Middle frontal gyrus (tissue), 1 donor: ENCODE measurements at regions not wholly inside any gene's neighbourhood (a gene's known extent, or its start where the extent isn't known, plus 50 kb on each side); places are given as distances from the start of the nearest gene placed in this dataset.
"Not testable (repeated sequence)": the region's sequence is repeated elsewhere in the genome, so short reads cannot be mapped to it uniquely, and the experiment has no call there.

Experiments
- DNase-seq: peaks from one replicate; pipeline ENCODE4 v3.0.0-alpha.2; 2015; ENCODE audit warnings: low spot score; ENCODE audit errors: extremely low spot score

DNA sequence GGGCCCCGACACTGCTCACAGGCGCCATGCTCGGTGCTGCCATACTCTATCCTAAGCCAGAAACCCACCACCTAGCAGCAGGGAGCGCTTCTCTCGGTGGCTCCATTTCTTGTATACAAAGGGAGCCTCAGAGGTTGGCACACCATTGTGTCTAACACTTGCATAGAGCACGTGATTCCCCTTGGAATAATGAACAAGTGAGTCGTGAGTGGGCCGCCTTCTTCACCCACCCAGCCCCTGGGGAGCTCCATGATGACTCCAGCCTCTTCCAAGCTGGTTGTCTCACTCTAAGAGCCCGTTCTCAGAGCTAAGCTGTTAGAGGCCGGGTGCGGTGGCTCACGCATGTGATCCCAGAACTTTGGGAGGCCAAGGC lies 82.3 kb upstream of the ZNF469 start:
- no peak for DNase-seq

DNA sequence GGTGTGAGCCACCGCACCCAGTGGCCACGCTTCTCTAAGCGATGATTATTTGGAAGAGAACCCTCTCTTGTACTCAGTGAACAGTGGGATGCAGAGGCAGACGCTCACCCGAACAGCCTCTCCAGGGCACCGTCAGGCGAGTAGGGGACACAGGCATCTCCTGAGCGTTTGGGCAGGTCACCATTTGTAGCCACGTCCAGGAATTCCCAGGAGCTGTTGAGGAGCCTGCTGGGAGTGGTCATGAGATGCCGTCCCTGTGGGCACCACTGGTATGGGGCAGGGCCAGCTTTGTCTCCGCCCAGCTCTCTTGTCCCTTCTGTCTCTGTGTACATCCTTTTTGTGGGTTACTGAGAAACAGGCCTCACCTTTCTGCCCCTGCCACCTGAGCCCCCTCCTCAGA lies 81.3 kb upstream of the ZNF469 start:
- DNase-seq: no peak

DNA sequence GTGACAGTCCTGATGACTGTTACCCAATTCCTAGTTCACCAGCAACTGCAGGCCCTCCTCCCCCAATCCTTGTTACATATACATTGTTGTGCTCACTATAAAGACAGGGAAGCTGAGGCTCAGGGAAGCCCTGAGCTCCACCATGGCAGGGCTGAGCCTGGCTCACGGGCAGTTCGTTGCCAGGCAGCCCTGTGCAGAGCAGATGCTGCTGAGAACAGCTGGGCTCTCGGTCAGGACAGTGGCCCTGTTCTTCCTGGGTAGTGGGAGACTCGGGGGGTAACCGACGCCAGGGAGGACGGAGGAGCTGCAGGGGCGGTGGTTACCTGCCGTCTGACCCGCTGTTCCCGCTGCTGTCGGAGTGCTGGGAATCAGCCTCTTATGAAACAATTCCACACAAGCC lies 80.9 kb upstream of the ZNF469 start:
- no peak for DNase-seq

DNA sequence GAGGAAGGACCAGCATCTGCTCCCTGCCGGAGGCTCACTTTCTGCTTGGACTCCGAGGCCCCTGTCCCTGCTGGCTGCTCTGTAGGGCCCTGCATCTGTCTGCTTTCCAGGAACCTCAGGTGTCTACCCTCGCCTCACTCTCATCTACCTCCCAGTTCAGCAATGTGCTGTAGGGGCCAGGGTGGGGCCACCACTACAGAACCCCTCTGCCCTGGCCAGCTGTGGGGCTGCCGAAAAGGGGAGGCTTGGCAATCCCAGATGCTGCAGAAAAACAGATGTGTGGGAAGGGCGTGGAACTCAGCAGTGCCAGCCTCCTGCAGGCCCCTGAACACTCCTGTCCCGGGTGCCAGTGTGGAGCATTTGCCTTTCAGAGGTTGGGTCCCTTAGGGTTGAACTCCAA lies 80.1 kb upstream of the ZNF469 start:
- no peak for DNase-seq

DNA sequence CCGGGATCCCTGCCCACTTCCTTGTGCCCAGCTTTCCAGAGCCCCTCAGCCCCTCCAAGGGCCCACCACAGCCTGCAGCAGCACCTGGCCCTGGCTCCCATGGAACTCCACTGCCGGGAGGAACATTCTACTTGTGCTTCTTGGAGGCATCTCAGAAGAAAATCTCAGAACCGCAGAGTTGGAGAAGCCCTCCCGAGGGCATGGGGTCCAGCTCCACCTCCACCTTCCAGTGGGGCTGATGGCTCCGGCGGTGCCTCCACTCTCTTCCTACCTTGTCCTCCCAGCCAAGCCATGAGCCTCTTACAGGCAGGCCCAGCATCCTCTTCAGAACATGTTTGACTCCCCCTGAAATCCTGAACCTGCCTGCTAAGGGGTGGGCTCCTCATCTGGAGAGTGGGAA lies 79.4 kb upstream of the ZNF469 start:
- DNase-seq: no peak

DNA sequence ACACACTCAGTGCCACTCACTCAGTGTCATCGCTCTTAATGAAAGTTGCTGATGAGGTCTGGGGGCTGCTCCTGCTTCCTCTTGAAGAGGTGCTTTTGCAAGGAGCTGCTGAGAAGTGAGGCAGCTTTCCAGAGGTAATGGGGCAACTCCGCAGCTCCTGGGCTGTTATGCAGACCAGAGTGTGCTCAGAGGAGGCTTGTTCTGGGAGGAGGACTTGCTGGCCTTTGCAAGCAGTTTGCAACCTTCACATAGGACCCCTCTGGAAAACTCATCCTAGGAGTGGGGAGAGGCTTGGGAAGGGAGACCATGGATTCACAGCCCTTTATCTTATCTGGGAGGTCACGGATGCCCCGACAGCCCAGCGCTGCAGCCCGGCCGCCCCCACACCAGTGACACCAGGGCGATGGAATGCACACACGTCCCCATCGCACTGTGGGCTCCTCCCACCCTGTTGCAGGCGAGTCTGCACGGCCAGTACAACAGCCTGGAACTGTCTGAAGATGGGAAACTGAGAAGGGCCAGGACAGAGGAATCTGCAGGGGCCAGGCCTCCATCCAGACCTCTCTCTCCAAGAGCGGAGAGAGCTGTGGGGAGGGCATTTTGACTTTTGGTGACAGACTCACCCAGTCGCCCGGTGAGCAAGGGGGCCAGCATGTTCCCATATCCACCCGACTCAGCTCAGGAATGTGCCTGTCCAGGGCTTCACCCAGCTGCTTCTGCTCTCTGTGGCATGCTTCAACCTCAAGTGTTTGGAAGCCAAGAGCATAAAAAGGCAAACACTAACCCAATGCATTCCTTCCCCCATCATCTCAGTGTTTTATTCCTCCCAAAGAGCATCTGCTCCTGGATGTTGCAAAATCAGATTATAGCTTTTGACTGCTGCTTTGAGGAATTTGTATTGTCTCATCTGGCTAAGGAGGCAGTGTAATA lies 78.6 kb upstream of the ZNF469 start:
- no peak for DNase-seq

DNA sequence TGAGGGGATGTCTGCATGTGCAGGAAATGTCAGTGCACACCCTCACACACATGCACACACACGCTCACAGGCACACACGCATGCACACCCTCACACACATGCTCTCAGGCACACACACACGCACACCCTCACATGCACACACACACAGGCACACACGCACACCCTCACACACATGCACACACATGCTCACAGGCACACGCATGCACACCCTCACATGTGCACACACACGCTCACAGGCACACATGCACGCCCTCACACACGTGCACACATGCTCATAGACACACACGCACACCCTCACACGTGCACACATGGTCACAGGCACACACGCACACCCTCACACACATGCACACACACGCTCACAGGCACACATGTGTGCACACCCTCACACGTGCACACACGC lies 77.6 kb upstream of the ZNF469 start:
- DNase-seq: no peak

DNA sequence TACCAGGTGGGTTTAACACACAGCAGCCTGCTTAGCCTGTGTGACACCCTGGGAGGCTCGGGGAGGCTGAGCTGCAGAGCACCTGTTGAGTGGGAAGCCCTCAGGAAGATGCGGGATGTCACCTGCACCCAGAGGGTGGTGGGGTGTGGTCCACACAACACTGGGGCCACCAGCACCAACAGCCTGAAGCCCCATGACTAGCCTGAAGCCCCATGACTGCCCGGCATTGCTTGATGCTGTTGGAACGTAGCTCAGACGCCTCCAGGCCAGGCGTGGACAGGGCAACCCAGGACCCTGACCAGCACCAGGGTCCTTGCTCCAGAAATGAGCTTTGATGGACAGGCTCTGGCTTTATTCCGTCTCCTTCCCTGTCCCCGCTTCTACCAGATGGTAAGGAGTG lies 76.3 kb upstream of the ZNF469 start:
- DNase-seq: no peak

DNA sequence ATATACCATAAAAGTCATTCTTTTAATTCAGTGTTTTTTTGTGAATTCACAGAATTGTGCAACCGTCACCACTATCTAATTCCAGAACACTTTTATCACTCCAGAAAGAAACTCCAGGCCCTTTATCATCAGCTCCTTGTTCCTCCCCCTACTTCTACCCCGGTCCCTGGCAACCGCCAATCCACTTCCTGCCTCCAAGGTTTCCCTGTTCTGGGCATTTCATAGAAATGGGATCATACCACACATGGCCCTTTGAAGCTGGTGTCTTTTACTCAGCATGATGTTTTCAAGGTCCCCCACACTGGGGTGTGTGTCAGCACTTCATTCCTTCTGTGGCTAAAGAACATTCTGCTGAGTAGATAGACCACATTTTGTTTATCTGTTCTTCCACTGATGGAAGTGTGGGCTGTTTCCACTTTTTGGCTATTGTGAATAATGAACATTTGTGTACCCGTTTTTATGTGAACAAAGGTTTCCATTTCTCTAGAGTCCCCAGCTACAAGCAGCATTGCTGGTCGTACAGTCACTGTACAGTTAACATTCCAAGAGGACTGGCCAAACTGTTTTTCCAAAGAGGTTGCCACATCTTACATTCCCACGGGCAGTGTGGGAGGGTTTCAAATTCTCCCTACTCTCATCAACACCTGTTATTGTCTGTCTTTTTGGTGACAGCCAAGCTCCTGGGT lies 75.8 kb upstream of the ZNF469 start:
- DNase-seq: no peak

DNA sequence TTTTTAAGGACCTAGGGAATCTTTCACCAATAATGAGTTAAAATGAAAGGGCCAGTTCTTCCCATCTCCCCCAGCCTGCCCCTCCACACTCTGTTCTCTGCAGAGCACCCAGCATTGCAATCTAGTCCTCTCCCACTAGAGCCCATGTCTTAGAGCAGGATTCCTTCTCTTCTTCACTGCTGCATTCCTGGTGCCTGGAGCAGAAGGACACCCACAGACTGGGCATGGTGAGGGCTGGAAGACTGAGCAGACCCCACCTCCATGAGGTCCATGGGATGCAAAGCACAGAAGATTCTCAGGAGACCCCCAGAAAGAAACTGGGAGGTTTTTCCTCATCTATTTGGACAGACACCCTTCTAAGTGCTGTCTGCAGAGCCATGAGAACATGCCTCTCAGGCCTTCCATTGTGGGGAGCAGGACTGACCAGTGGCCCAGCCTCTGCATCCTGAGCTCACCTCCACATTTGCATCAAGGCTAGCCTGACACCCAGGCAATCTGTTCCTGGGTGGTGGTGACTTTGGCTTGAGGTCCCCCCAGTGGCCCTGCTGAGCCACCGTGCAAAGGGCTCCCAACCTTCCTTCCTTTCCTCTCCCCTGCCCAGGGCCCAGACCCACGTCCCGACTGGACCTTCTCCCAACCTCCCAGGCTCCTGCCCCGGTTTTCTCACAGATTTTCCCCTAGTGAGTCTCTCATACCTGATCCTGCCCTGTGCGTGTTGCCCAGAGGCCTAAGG lies 74.2 kb upstream of the ZNF469 start:
- DNase-seq: no peak

DNA sequence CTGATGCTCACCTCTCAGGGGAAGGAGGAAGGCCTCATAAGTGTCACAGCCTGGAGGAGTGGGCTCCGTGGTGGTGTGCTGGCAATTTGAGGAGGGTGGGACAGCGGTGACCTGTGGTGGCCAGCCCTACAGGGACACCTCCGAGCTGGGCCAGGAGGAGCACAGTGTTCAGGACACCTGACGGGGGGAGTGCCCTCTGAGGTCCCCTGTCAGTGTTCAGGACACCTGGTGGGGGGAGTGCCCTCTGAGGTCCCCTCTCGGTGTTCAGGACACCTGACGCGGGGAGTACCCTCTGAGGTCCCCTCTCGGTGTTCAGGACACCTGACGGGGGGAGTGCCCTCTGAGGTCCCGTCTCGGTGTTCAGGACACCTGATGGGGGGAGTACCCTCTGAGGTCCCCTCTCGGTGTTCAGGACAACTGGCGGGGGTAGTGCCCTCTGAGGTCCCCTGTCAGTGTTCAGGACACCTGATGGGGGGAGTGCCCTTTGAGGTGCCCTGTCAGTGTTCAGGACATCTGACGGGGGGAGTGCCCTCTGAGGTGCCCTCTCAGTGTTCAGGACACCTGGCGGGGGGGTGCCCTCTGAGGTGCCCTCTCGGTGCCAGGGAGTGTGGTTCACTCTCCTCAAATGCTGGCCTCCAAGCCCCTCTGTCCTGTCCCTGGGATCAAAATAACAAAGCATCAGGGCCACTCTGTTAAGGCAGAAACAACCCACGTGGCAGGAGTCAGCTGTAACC lies 73.4 kb upstream of the ZNF469 start:
- no peak for DNase-seq

DNA sequence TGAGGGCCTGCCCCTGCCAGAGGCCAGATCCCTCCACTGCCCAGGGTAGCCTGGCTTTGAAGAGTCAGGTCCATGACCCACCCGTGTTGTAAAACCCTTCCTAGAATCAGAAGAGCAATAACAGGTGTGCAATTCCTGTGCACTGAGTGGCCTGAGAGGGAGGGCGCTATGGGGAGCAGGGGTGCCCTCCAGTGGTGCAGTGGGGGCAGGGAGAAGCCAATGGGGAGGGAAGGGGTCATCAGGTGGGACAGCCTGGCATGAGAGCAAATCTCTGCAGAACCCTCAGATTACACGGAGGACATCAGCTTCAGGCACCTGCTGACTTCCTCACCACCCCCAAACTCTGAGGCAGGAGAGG lies 72.9 kb upstream of the ZNF469 start:
- DNase-seq: no peak

DNA sequence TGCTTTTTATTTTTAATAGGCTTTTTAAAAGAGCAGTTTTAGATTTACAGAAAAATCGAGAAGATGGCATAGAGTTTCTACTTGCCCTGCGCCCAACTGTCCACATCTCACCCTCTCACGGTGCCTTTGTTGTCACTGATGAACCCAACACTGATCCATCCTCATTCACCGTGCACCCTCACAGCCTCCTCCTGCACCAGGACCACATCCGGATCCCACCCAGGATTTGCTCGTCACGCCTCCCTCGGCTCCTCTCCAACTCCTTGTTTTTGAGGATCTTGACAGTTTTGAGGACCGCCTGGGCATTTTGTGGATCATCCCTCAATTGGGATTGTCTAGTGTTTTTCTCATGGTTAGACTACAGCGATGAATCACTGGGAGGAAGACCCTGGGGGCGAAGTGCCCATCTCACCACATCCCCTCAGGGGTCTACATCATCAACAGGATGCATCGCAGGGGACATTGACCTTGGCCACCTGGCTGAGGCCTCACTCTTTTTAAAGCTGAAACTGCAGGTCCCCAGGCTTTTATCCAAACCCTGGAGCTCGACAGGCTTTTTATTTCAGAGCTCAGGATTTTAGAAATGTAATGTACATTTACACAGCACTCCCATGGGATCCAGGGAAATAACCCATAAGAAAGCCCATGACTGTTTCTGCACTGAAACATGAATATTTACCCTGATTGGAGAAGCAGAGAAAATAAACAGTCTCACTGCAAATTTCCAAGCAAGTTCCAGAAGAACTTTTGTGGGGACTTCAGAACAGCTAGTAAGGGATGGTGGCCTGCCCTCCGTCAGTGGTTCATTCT lies 71.8 kb upstream of the ZNF469 start:
- no peak for DNase-seq

DNA sequence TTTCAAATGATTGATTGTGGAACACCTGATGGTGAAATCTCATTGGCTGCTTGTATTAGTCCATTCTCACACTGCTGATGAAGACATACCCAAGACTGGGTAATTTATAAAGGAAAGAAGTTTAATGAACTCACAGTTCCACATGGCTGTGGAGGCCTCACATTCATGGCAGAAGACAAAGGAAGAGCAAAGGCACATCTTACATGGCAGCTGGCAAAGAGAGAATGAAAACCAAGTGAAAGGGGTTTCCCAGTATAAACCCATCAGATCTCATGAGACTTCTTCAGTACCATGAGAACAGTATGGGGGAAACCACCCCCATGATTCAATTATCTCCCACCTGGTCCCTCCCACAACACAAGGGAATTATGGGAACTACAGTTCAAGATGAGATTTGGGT lies 70.9 kb upstream of the ZNF469 start:
- not testable (repeated sequence) for DNase-seq

DNA sequence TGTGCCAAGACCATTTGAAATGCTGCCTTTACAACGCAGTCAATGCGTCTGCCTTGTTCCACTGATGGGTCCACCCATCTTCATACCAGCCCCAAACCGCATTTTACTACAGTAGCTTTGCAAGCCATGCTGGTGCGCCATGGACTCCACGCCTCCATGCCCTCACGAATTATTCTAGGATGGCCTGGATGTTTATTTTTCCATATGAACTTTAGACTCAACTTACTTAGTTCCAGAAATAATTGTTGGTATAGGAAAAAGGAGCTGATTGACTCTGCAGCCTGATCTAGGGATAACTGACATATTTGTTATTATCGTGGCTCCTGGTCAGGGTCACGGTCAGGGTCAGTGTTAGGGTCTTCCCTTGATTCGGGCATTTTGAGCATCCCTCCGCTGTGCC lies 70.0 kb upstream of the ZNF469 start:
- no peak for DNase-seq

DNA sequence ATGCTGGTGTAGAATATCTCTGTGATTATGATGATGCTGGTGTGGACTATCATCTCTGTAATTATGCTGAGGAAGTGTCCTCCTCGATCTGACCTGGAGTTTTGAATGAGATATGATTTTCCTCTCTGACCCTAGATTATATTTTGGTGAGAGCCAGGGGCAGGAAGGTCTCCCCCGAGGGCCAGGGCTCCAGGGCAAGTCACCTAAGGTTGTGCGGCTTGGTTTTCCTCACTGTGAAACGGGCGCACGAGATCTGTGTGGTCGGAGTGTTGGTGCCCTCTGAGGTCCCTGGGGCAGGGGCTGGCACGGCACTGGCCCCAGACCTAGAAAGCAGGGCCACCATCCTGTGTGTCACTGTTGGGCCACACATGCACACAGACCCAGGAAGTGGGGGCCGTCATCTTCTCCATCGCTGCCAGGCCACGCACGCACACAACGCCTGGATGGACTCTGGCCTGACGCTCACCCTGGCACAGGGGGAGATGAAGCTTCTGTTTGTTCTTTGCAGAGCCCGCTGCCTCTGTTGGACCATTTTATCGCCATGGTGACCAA lies 67.7 kb upstream of the ZNF469 start:
- DNase-seq: no peak

DNA sequence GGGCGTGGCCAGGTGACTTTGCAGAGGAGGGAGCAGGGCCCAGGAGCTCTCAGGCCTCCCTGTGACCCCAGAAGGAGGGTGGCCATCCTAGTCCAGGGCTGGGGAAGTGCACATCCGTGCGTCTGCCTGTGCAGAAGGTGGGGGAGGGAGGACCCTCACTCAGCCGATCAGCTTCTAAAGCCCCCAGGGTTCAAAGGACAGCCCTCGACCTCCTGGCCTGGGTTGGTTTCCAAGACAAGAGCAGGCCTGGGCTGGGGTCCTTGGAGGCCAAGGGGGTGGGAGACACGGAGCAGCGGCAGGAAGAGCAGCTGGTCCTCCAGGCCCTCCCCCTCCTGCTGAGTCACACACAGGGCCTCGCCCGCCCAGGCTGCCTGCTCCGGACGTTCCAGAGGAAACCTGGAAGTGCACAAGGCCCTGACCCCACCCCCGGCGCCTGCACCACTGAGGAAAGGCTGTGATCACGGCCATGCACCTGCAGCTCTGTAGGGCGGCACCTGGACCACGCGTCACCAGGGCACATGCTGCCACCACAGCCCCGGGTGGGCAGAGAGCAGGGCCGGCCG lies 67.1 kb upstream of the ZNF469 start:
- no peak for DNase-seq

DNA sequence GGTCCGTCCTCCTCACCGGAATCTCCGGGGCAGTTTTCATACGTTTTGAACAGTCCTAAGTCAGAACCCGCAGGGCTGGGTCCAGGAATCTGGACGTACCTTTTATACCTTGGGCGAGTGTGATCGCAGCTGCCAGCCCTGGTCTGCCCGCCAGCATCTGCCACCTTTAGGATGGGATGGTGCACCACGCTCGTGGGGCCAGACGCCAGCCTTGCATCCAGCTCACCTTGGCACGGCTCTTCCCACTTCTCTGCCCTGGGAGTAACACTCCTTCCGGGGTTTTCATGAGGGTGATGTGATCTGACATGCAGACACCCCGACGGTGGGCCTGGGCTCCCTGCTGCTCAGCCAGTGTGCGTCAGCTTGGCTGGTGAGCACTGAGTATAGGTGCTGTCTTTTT lies 66.6 kb upstream of the ZNF469 start:
- no peak for DNase-seq

DNA sequence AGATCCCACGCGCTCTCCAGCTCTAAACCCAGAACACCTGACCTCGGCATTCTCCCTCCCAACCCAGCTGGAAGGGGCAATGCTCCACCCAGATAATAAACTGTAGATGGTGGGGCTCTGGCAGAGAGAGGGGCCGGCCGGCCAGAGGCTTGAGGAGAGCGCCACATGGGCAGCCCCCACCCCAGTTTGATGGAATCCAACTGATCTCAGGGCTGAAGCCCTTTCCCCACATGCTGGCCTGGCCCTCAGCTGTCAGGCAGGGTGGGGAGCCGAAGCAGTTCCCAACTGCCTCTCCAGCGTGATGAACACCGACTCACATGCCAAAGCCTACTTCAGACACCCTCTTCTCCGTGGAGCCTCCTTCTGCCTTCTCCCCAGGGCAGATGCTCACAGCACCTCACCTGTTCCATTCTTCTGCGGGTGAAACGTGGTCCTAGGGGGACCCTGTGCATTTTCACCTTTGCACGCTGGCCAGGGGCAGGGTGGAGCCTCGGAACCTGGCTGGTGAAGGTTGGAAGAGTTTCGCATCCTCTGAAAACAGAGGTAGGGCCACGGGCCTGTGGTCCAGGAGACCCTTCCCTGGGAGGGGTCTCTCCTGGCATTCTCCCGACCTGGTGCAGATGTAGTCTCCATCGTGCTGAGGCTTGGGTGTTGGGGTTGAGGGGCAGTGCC lies 65.7 kb upstream of the ZNF469 start:
- DNase-seq: no peak

DNA sequence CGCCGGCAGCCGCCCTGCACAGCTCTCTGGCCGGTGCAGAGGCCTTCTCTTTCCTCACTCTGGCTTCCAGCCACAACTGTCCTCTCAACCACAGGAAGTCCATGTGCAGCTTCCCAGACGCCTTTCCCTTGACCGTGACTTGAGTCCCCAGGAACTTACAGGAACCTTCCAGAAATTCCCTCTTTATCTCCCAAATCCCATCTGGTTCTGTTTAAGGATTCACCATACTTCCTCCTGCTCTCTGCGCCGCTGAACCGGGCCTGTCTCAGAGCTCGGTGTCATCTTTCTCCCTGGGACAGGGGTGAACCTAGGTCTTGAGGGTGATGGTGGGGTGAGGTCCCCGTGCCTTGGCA lies 65.2 kb upstream of the ZNF469 start:
- no peak for DNase-seq
